Upper lobe of left lung (tissue), 6 donors: ENCODE measurements at regions not wholly inside any gene's neighbourhood (a gene's known extent, or its start where the extent isn't known, plus 50 kb on each side); places are given as distances from the start of the nearest gene placed in this dataset.
"Not testable (repeated sequence)": the region's sequence is repeated elsewhere in the genome, so short reads cannot be mapped to it uniquely, and the experiment has no call there.

Experiments
- ATAC-seq, 2 donors: fragments of 200-7000 bp; cut with Tn5 transposase; one replicate each; pipeline ENCODE4 v1.9.1; 2022; ENCODE audit warnings: mild to moderate bottlenecking in 2 of 2, moderate library complexity in 2 of 2; ENCODE audit not compliant: low FRiP score in 2 of 2
- DNase-seq, 2 donors: peaks; one replicate each; pipeline ENCODE4 v3.0.0-alpha.2; 2019 to 2020
- H3K27ac ChIP-seq, 4 donors: fragments of 200-600 bp; sonication (generic); one replicate each; pipeline ENCODE4 v1.5.1; 2016 to 2019
- H3K27me3 ChIP-seq, 4 donors: fragments of 200-600 bp; sonication (generic); one replicate each; pipeline ENCODE4 v1.5.1; 2017 to 2019
- H3K36me3 ChIP-seq, 4 donors: fragments of 200-600 bp; sonication (generic); one replicate each; pipeline ENCODE4 v1.5.1; 2016 to 2019
- H3K4me1 ChIP-seq, 4 donors: fragments of 200-600 bp; sonication (generic); one replicate each; pipeline ENCODE4 v1.5.1; 2018 to 2019
- H3K4me3 ChIP-seq, 4 donors: fragments of 200-600 bp; sonication (generic); one replicate each; pipeline ENCODE4 v1.5.1; 2017 to 2019; ENCODE audit warnings: mild to moderate bottlenecking in 2 of 4, moderate library complexity in 1 of 4
- H3K9me3 ChIP-seq, 4 donors: fragments of 200-600 bp; sonication (generic); one replicate each; pipeline ENCODE4 v1.5.1; 2018 to 2019
- WGBS, 2 donors: methylation state at CpG; one replicate each; pipeline ENCODE4 v1.1.5; 2017 to 2018; 5-methylcytosine and 5-hydroxymethylcytosine counted together
- donor health status: DM: no; HTN: no; CAD: no; lungs with moderate emphysema.
- donor health status: DM: no; HTN: yes; CAD: no; lungs with severe emphysema.

DNA sequence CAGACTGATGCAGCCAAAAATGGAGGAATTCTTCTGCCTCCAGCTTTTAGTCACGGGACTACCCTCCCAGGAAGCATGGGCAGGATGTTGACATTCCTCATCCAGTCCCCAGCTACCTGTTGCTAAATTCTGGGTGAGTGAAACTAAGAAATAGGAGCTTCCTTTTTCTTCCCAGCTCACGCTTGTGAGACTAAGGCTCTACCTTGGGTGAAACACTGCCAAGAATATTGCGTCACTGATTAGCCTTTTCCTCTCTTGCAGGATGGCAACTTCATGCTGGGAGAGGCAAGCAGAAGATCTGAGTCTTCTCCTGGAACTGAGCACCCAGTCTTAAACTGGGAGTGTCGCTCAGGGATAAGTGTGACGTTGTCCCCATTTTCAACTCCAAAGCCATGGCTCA, 59.7 kb downstream of the RNU2-63P start:
- not testable (repeated sequence) for H3K9me3 ChIP-seq, H3K27ac ChIP-seq, H3K4me3 ChIP-seq, H3K36me3 ChIP-seq, H3K4me1 ChIP-seq, ATAC-seq, H3K27me3 ChIP-seq
- 60% methylated on average over 1 of the region's 5 CpGs; no CpG with 5 or more reads in 1 of the 2 donors for WGBS, 2 donors
- DNase-seq = peak in 1 of 2 donors; percentile 21

DNA sequence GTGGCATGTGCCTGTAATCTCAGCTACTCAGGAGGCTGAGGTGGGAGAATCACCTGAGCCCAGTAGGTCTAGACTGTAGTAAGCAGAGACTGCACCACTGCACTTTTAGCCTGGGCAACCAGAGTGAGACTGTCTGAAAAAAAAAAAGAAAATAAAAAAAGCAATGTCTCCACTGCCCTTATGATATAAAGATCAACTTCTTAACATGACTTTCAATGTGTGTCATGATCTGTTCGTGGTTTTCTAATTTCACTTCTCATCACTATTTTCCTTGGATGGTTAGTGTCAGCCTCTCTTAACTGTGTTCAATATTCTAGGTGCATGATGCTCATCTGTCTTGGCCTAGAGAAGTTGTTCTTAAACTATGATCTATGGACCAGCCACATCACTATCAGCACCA, 67.3 kb downstream of the RNU2-63P start:
- no CpG with 5 or more reads among the region's 1 CpG for WGBS, 2 donors
- DNase-seq, H3K36me3 ChIP-seq, H3K27me3 ChIP-seq, H3K4me3 ChIP-seq, H3K9me3 ChIP-seq, ATAC-seq, H3K4me1 ChIP-seq, H3K27ac ChIP-seq: not testable (repeated sequence)

DNA sequence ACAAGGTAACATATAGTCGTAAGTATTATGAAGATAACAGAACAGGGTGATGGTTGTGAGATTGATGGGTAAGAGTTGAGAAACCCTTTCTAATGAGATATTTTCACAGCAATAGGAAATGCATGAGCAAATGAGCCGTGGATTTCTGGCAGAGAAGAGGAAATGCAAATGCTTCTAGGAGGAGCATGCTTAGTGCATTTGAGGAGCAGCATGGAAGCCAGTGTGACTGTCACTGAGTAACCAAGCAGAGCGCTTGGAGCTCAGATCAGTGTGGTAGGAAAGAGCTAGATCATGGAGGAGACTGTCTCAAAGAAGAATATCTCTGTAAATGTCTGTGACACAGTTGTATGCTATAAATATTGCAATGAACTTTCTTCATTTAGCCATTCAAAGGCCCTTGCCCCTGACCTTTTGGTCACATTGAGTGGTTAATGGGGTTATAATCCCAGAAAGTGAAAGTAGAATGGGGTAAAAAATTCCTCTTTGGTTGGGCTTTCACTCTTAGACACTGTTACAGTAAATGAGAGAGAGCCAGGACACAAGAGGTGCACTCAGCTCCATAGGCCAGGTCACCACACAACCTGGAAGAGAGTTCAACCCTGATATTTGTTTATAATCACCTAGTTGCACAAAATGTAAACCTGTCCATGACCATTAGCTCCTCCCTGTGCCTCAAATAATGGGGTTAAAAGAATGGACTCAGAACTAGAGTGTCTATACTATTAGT, 69.5 kb downstream of the RNU2-63P start:
- not testable (repeated sequence) for H3K4me3 ChIP-seq, H3K9me3 ChIP-seq, H3K27ac ChIP-seq, H3K4me1 ChIP-seq, H3K27me3 ChIP-seq, DNase-seq, ATAC-seq, H3K36me3 ChIP-seq
- no CpG with 5 or more reads among the region's 3 CpGs for WGBS, 2 donors

DNA sequence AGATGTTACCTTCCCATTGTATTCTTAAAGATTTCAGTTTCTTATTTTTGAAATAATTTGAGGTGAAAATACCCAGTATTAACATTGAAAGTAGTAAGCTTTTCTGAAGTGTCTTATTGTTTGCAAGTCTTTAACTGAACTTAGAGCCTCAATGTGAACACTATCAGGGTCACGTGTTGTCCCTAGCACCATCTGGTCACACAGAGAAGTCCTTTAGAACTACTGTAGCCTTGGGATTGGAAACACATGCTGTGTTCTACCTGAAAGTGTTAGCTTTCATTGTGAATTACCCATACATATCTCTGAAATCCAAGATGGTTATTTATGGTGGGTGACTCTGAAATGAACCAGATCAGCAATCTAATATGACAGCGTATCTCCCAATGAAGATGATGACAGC, 77.0 kb downstream of the RNU2-63P start:
- not testable (repeated sequence) for ATAC-seq, H3K9me3 ChIP-seq, H3K4me3 ChIP-seq, DNase-seq, H3K27ac ChIP-seq, H3K36me3 ChIP-seq, H3K4me1 ChIP-seq, H3K27me3 ChIP-seq
- 82 to 93% methylated on average over 2 of the region's 2 CpGs for WGBS, 2 donors

DNA sequence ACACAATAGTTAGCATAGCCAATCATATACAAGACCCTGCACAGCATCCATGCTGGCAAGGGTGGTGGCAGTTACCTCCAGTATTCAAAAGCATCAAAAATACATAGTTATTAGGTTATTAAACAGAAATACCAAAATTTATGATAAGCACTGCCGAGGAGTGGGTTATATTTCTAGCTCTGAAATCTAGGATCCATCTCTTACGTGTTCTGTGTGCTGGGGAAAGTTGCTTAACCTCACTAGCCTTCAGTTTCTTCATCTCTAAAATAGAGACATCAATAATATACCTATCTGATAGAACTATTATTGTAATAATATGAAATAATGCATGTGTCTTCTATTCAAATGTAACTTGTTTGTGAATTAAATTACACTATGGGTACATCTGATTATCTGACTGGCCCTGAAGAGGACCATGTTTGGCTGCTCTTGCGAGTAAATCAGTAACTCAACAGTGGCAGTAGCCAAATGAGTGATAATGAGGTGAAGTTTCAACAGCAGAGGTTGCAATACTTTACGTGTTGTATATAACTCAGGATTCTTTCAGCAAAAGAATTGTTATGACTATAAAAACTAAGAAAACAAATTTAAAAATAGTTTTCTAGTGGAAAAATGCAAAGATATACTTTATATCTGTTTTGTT, 93.5 kb upstream of the RGPD2 start:
- H3K36me3 ChIP-seq, H3K27ac ChIP-seq, H3K9me3 ChIP-seq, DNase-seq, H3K4me3 ChIP-seq, H3K27me3 ChIP-seq, ATAC-seq, H3K4me1 ChIP-seq: not testable (repeated sequence)
- WGBS, 2 donors = 76 to 78% methylated on average over 4 of the region's 4 CpGs

DNA sequence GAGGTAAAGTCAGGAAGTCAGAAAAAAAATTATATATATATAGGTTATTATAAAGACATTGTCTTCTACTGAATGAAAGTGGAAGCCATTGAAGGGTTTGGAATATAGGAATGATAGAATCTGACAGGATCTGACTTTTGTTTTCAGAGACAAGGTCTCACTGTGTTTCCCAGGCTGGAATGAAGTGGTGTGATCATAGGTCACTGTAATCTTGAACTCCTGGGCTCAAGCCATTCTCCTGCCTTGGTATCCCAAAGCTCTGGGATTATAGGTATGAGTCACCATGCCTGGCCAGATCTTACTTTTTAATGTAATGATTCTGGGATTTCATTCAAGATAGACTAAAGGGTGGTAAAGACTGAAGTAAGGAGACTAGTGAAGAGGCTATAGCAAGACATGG, 91.6 kb upstream of the RGPD2 start:
- ATAC-seq, H3K9me3 ChIP-seq, H3K27me3 ChIP-seq, DNase-seq, H3K36me3 ChIP-seq, H3K4me1 ChIP-seq, H3K27ac ChIP-seq, H3K4me3 ChIP-seq: not testable (repeated sequence)

DNA sequence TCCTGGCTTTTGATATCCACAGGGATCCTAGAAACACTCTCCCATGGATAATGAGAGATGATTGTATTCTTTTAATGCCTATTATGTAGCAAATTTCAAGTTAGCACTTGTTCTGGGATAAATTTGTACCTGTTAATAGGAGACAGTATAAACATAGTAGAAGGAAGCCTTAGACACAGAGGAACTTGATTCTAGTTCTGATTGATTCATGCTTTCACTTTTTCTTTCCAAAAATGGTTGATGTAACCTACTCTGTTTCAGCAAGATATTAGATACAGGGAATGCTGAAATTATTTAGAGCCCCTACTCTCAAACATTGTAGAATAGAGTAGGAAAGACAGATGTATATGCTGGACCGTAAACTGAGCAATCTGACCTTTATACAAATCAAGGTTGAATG, 85.3 kb upstream of the RGPD2 start:
- DNase-seq, ATAC-seq, H3K4me3 ChIP-seq, H3K27me3 ChIP-seq, H3K27ac ChIP-seq, H3K9me3 ChIP-seq, H3K4me1 ChIP-seq, H3K36me3 ChIP-seq: not testable (repeated sequence)
- WGBS, 2 donors = 20 to 23% methylated on average over 1 of the region's 1 CpG

DNA sequence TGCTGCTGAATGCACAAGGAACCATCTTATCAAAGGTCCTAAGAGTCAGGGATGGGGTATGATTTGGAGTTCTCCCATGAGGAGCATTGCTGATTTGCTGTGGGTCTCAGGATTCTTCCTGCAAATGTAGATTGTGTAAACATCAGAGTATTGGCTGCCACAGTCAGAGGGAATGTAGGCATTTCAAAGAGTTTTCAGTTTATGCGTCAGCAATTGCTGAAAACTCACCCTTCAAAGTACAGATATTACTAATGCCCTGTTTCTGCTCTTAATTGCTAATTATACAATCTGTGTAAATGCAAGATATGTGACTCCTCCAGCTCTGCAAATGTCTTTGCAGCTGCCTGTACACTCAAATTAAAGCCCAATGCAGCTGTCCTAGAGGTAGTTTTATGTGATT, 83.4 kb upstream of the RGPD2 start:
- H3K4me3 ChIP-seq, ATAC-seq, DNase-seq, H3K36me3 ChIP-seq, H3K27me3 ChIP-seq, H3K27ac ChIP-seq, H3K9me3 ChIP-seq, H3K4me1 ChIP-seq: not testable (repeated sequence)
- WGBS, 2 donors = 43% methylated on average over 1 of the region's 1 CpG; no CpG with 5 or more reads in 1 of the 2 donors

DNA sequence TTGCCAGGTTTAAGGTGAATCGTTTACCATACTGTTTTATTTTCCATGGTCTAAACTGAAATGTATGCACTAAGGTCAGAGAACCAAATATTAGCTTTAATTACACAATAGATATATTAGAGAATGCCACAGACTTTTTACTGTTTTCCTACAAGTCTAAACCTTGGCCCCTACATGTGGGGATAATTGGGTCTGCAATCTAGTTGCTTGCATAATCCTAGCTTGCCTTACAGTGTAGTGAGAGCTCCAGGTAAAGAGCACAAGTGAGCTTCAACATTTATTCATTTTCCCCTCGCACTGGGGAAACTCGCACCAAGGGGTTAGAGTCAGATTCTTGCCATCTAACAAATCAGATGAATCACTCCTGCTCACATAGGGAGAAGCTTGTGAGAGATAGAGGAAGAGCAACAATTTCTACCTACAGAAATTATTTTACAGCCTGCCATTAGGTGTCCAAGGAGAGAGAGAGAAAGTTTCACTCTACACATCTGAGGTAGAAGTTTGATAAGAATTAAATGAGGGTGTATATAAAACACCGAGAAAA, 82.0 kb upstream of the RGPD2 start:
- not testable (repeated sequence) for ATAC-seq, DNase-seq, H3K4me1 ChIP-seq

DNA sequence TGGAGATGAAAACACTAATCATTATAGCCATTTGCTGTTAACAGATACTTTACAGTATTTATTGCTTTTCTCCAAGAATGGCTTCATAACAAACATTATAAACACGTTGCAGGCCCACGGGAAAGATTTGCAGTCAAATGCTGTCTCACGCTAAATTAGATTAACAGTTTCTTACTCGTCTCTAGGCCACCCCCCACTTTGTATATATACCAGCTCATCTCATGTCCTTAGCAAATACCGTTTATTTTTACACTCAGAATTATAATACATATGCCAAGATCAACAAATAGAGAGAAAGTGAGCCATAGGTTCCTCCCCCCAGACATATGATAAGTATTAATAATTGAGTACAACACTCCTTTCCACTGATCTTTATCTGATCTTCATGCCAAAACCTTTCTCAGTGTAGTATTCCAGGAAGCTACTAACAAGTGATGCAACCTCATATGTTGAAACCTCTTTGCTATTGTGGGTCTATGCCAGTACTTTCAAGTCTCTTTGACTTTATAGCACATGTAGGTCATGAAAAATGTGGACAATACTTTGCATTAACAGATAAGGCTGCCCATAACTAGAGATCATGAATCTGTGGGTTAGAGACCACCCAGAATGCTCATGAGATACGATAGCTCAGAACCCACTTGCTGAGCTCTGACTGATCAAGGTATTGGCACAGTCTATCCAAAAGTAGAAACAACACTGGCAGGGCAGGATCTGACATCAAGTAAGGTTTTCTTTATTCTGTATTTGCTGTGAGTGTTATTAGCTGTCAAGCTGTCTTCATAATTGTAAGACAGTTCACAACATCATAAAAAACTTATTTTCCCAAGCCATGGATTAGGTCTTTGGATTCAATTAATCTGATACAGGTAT, 77.9 kb upstream of the RGPD2 start:
- WGBS, 2 donors = 55 to 60% methylated on average over 5 of the region's 6 CpGs
- H3K27me3 ChIP-seq, H3K9me3 ChIP-seq, H3K4me1 ChIP-seq, H3K4me3 ChIP-seq, DNase-seq, H3K27ac ChIP-seq, H3K36me3 ChIP-seq: not testable (repeated sequence)
- ATAC-seq = peak in 1 of 2 donors; percentile 36

More for the DNA sequence above, 82.0 kb upstream of the RGPD2 start:
- not testable (repeated sequence) for H3K27ac ChIP-seq, H3K4me3 ChIP-seq, H3K27me3 ChIP-seq, H3K36me3 ChIP-seq, H3K9me3 ChIP-seq
- WGBS, 2 donors = 94% methylated on average over 2 of the region's 4 CpGs; no CpG with 5 or more reads in 1 of the 2 donors

DNA sequence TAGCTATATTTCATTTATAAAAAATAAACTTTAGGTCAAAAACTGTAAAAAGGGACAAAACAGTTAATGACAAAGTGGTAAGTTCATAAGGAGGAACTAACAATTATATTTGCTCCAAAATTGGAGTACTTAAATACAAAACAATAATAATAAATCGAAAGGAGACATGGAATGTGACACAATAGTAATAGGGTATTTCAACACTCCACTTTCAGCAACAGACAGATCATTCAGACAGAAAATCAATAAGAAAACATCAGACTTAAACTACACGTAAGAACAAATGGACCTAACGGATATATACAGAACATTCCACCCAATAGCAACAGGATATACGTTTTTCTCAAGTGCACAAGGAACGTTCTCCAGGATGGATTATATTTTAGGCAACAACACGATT, 58.1 kb upstream of the RGPD2 start:
- H3K27ac ChIP-seq, DNase-seq, H3K27me3 ChIP-seq, H3K36me3 ChIP-seq, ATAC-seq, H3K9me3 ChIP-seq, H3K4me1 ChIP-seq, H3K4me3 ChIP-seq: not testable (repeated sequence)
- 84 to 85% methylated on average over 6 of the region's 6 CpGs for WGBS, 2 donors
